ENCODE measurements at regions not wholly inside any gene's neighbourhood (a gene's known extent, or its start where the extent isn't known, plus 50 kb on each side); places are given as distances from the start of the nearest gene placed in this dataset.

DNA sequence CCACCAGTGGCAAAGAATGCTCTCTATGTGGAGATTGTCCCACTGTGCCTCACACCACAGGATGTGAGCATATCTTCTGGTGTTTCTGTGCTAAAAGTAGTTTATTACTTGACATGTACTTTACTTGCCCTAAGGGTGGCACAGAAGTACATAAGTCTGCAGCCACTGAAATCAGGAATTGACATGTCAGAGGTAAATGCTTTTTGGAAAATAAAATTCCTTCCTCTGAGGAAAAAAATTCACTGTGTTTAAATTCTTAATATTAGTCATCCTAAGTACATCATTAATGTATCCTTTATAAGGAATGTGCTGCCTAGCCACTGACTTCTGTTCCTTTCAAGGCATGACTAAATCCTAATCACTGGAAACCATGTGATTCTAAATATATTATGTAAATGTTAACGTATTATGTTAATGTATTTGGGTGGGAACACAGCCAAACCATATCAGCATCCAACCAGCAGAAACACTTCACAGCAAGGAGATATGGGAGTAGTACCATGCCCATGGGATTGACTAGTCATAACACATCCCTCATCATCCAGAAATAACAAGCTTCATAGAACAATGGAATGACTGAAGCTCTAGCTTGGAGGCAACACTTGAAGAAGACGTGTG, 239.7 kb upstream of the PPFIA2 start:
- TF ChIP-seq CTCF (IDR thresholded peaks at IDR 0.05; ENCODE audit: low read length) (no peak), EZH2 (optimal IDR thresholded peaks at IDR 0.05; ENCODE audit: low read depth, low read length) (no peak)

Measured in MM.1S (cell line).